SK-N-MC (cell line): ENCODE measurements at regions not wholly inside any gene's neighbourhood (a gene's known extent, or its start where the extent isn't known, plus 50 kb on each side); places are given as distances from the start of the nearest gene placed in this dataset.

ENCODE experiments used
- EZH2 ChIP-seq: fragments of 200-600 bp; sonication (generic); IDR thresholded peaks from one replicate; pipeline ENCODE4 v1.6.1; 2017; ENCODE audit warnings: antibody characterized with exemption
- FOXP2 ChIP-seq: optimal IDR thresholded peaks from 2 replicates; pipeline ENCODE3; 2011; ENCODE audit warnings: mild to moderate bottlenecking, moderate library complexity; ENCODE audit not compliant: insufficient read depth; ENCODE audit errors: extremely low read length, control extremely low read depth
- POLR2AphosphoS5 ChIP-seq: IDR thresholded peaks from 2 replicates; pipeline ENCODE4 v1.6.1; 2012; ENCODE audit warnings: mild to moderate bottlenecking, low read depth, low read length, borderline replicate concordance

DNA sequence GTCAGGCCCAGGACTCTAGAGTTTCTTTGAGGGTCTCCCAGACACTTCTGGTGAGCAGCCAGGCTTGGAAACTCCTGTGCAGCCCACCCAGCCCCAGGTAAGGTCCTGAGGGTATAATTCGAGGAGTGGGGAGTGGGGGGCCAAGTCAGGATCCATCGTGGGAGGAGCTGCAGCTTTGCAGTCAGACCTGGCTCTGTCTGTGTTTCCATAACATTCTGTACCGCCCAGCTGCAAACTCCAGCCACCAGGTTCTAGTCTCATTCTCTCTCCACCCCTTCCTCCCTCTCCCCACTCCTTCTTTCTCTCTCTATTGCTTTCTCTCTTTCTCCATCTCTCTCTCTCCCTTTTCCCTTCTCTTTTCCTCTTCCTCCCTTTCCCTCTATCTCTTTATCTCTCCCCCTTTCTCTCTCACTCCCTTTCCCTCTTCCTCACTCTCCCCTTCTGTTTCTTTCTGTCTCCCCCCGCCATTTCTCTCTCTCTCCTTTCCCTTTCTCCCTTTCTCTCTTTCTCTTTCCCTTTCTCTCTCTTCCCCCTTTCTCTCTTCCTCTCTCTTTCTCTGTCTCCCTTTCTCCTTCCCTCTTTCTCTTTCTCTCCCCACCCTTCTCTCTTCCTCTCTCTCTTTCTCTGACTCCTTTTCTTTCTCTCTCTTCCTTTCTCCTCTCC lies 127.2 kb downstream of the MN1 start:
- no peak for TF ChIP-seq POLR2AphosphoS5
- TF ChIP-seq EZH2: no peak
- no peak for TF ChIP-seq FOXP2
